H1 (cell line): ENCODE measurements at regions not wholly inside any gene's neighbourhood (a gene's known extent, or its start where the extent isn't known, plus 50 kb on each side); places are given as distances from the start of the nearest gene placed in this dataset.

ENCODE experiments used
- TF ChIP-seq, protein P1 (sequence below): IDR thresholded peaks from 2 replicates; pipeline ENCODE4 v1.6.1; 2011; ENCODE audit warnings: low read depth, mild to moderate bottlenecking, low read length; ENCODE audit not compliant: insufficient read depth

DNA sequence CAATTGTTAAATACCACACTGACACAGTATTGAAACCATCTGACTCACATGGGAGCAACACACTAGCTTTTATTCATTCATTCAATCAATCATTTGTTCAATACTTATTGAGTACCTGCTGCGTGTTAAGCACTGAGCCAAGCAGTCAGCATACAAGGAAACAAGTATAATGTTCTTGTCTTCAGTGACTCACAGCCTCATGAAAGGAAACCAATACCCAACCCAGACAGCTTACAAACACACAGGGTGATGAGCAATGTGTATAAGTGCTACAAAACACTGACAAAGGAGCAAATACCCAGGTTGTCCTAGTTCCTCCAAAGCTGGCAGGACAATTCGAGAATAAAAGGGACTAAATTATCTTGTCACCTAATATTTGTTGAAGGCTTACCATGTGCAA, 67.6 kb upstream of the RASEF start (continued):
- TF ChIP-seq, protein P1, sequence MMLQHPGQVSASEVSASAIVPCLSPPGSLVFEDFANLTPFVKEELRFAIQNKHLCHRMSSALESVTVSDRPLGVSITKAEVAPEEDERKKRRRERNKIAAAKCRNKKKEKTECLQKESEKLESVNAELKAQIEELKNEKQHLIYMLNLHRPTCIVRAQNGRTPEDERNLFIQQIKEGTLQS: no peak
